ENCODE measurements at regions not wholly inside any gene's neighbourhood (a gene's known extent, or its start where the extent isn't known, plus 50 kb on each side); places are given as distances from the start of the nearest gene placed in this dataset.

GRCh38 chr4:41390661-41391060 is 133.9 kb downstream of the UCHL1 start:
- H2AK5ac ChIP-seq (ENCODE audit: low read depth, low read length) = no peak overlapping the region
- no peak overlapping the region for H2BK12ac ChIP-seq (ENCODE audit: low read depth, low read length)
- H3K9me3 ChIP-seq (ENCODE audit: insufficient read depth in 2 of 2, low read depth in 1 of 2, low read length in 1 of 2) = no peaks in the 10 kb centered on the region
- H3K79me1 ChIP-seq (ENCODE audit: low read depth, low read length) = no peaks in the 10 kb centered on the region
- no peak overlapping the region for H4K8ac ChIP-seq (ENCODE audit: extremely low read depth, insufficient read depth, low read length)
- H3K14ac ChIP-seq (ENCODE audit: insufficient read length) = no peak overlapping the region
- no peak overlapping the region for H3K18ac ChIP-seq (ENCODE audit: extremely low read depth, low read length)
- no peak overlapping the region for H2BK20ac ChIP-seq (ENCODE audit: low read length)
- no peak overlapping the region for H3K4me3 ChIP-seq (ENCODE audit: extremely low read depth in 1 of 4, insufficient read depth in 2 of 4, low read depth in 3 of 4, low read length in 4 of 4)
- H3K56ac ChIP-seq (replicated peaks; ENCODE audit: insufficient read length, low read depth, low read length) = no peak overlapping the region
- no peak overlapping the region for H3K9ac ChIP-seq (replicated peaks in 1 of 4; ENCODE audit: extremely low read depth in 1 of 4, low read depth in 3 of 4, low read length in 3 of 4)
- TF ChIP-seq TEAD4 (IDR thresholded peaks at IDR 0.05; ENCODE audit: low read depth, low read length) = no peak
- no peak for TF ChIP-seq CTBP2 (IDR thresholded peaks at IDR 0.05; ENCODE audit: borderline replicate concordance, insufficient read depth, insufficient read length, low read length)
- TF ChIP-seq CHD1 (IDR thresholded peaks at IDR 0.05; ENCODE audit: low read depth, low read length) = no peak
- no peak for TF ChIP-seq CBX5 (IDR thresholded peaks at IDR 0.05; ENCODE audit: low read depth, low read length)
- no peak for TF ChIP-seq JUN (IDR thresholded peaks at IDR 0.05; ENCODE audit: low read depth, low read length)
- no peak for TF ChIP-seq FOSL1 (IDR thresholded peaks at IDR 0.05; ENCODE audit: insufficient read depth, low read depth, low read length)
- no peak for TF ChIP-seq TAF7 (optimal IDR thresholded peaks at IDR 0.05; ENCODE audit: borderline replicate concordance, low read depth, low read length)
- DNase-seq (ENCODE audit: low read depth in 1 of 2, low spot score in 2 of 2) (no peak), FAIRE-seq (no peak)
- H3K23me2 ChIP-seq (ENCODE audit: low read depth, low read length) = no peaks in the 10 kb centered on the region
- no peaks in the 10 kb centered on the region for H3K27me3 ChIP-seq (replicated peaks in 1 of 4; ENCODE audit: control insufficient read depth in 3 of 4, extremely low read depth in 1 of 4, insufficient read depth in 3 of 4, low read length in 3 of 4)
- no peaks in the 10 kb centered on the region; a peak in 1 of 7 replicates for H3K4me1 ChIP-seq (replicated peaks in 1 of 4; ENCODE audit: control insufficient read depth in 3 of 4, insufficient read depth in 4 of 4, low read length in 3 of 4)
- ChIA-PET POLR2A (ENCODE audit: partially characterized antibody) (no interaction called here), CTCF (ENCODE audit: partially characterized antibody) (no interaction called here)
- H3K36me3 ChIP-seq (ENCODE audit: control insufficient read depth in 2 of 4, insufficient read depth in 4 of 4, low read length in 3 of 4) = no peaks in the 10 kb centered on the region
- no peak overlapping the region for H4K5ac ChIP-seq (ENCODE audit: insufficient read length, low read depth, low read length)
- no peak overlapping the region for H2BK15ac ChIP-seq (ENCODE audit: low read length)
- no peak overlapping the region for H2BK5ac ChIP-seq (ENCODE audit: low read depth, low read length)
- WGBS, 2 experiments (ENCODE audit: extremely low coverage in 1 of 2, insufficient coverage in 1 of 2, insufficient read length in 1 of 2, insufficient replicate concordance in 2 of 2, low coverage in 1 of 2, low lambda C conversion rate in 2 of 2, missing lambda C conversion rate in 1 of 2) = 86% methylated on average over 2 of the region's 2 CpGs; no CpG with 5 or more reads in 1 of the 2 experiments
- H2BK120ac ChIP-seq (replicated peaks; ENCODE audit: low read depth, low read length) = no peak overlapping the region
- H3K27ac ChIP-seq (ENCODE audit: low read depth, low read length) = no peak overlapping the region
- H3K4ac ChIP-seq (replicated peaks; ENCODE audit: insufficient read length, low read depth, low read length) = no peak overlapping the region
- no peaks in the 10 kb centered on the region for H3K79me2 ChIP-seq (ENCODE audit: control insufficient read depth in 1 of 2, insufficient read depth in 2 of 2, low read length in 2 of 2)
- no peak overlapping the region for H4K91ac ChIP-seq (replicated peaks; ENCODE audit: insufficient read length, low read length)
- H4K20me1 ChIP-seq (replicated peaks in 1 of 2; ENCODE audit: control insufficient read depth in 1 of 2, insufficient read depth in 2 of 2, low read length in 2 of 2) = no peaks in the 10 kb centered on the region
- H2AFZ ChIP-seq (ENCODE audit: low read length) = no peak overlapping the region
- no peak overlapping the region for H3K23ac ChIP-seq (ENCODE audit: insufficient read length)
- no peak overlapping the region for H3K4me2 ChIP-seq (ENCODE audit: insufficient read depth in 1 of 2, low read depth in 2 of 2, low read length in 2 of 2)
